ENCODE measurements at regions not wholly inside any gene's neighbourhood (a gene's known extent, or its start where the extent isn't known, plus 50 kb on each side); places are given as distances from the start of the nearest gene placed in this dataset.
"Not testable (repeated sequence)": the region's sequence is repeated elsewhere in the genome, so short reads cannot be mapped to it uniquely, and the experiment has no call there.

- H3K4me3 ChIP-seq, result no peak overlapping the region
- H3K27ac ChIP-seq, result peak overlapping the region in 2 of 10 donors; percentile 37 to 61
- peak in 4 of 8 donors; percentile 30 to 65 (median 59) for ATAC-seq
- intact Hi-C loops (cut with DNase I), result no loop called here
- no peak for DNase-seq
- no peak for TF ChIP-seq CTCF (IDR thresholded peaks at IDR 0.05)
- H3K27me3 ChIP-seq, result no peaks in the 10 kb centered on the region
- WGBS, 2 donors, result 59 to 70% methylated on average over 9 of the region's 9 CpGs
- no peaks in the 10 kb centered on the region for H3K36me3 ChIP-seq
- peaks cover 0 to 3% (median 0%) of the 10 kb centered on the region in 11 donors for H3K9me3 ChIP-seq
- H3K4me1 ChIP-seq, result peaks cover 0 to 15% (median 3%) of the 10 kb centered on the region in 9 donors
Observed at GRCh38 chr10:33052915-33053810, 95.1 kb upstream of the ITGB1 start.

DNA sequence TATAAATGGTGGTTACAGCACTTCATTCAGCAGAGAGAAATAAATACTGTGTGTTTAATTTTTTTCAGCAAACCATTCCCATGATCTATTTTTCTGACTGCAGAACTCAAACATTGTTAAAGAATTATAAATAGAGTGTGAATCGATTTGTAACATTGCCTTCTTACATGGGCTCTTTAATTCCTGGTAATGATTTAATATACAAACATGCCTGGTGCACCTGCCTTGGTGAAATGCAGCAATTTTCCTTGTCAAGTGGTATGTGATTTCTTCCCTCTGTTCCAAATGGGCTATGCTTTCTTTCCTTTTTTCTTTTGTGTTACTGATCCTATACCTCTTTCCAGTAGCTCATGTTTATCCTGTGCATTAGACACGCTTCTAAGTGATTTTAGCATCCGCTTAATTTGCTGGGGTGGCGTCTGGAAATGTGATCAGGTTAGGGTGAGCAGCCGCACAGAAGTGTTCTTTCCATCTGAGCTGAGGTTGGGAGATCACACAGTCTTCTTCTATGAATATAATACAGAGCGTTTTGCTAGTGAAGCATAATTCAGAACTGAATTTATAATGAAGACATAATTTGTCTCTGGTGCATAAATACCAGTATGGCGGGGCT lies 94.3 kb upstream of the ITGB1 start:
- Histone ChIP-seq H3K4me1 (peaks cover 0 to 15% (median 3%) of the 10 kb centered on the region in 9 donors), H3K27me3 (no peaks in the 10 kb centered on the region), H3K4me3 (no peak overlapping the region), H3K9me3 (peaks cover 0 to 3% (median 0%) of the 10 kb centered on the region in 11 donors), H3K36me3 (no peaks in the 10 kb centered on the region), H3K27ac (no peak overlapping the region)
- no peak for TF ChIP-seq CTCF (IDR thresholded peaks at IDR 0.05)
- 83 to 88% methylated on average over 7 of the region's 7 CpGs for WGBS, 2 donors
- DNase-seq (no peak), ATAC-seq (no peak)
- intact Hi-C loops (cut with DNase I), result no loop called here

- Histone ChIP-seq H3K4me1 (peaks cover 0 to 15% (median 3%) of the 10 kb centered on the region in 9 donors), H3K4me3 (peak overlapping the region in 1 of 10 donors; percentile 5)
- H3K27ac ChIP-seq; ATAC-seq; H3K36me3 ChIP-seq; H3K27me3 ChIP-seq; intact Hi-C loops (cut with DNase I); H3K9me3 ChIP-seq; DNase-seq: not testable (repeated sequence)
- WGBS, 2 donors, result 92 to 94% methylated on average over 33 of the region's 33 CpGs
Observed at GRCh38 chr10:33049963-33050920, 92.2 kb upstream of the ITGB1 start.

DNA sequence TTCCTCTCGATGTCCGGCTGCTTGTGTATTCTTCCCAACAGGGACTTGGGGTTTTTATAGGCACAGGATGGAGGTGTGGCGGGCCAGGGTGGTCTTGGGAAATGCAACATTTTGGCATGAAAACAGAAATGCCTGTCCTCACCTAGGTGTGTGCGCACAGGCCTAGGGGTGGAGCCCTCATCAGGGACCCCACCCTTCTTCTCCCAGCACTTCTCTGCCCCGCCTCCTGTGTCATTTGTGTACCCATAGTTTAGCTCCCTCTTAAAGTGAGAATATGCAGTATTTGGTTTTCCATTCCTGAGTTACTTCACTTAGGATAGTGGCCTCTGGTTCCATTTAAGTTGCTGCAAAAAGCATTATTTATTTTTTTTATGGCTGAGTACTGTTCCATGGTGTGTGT lies 90.2 kb upstream of the ITGB1 start:
- Histone ChIP-seq H3K27ac (no peak overlapping the region), H3K4me1 (peaks cover 0 to 5% (median 0%) of the 10 kb centered on the region in 9 donors), H3K36me3 (no peaks in the 10 kb centered on the region), H3K9me3 (peaks cover 0 to 3% (median 0%) of the 10 kb centered on the region in 11 donors), H3K4me3 (no peak overlapping the region), H3K27me3 (no peaks in the 10 kb centered on the region)
- ATAC-seq (no peak), DNase-seq (no peak)
- TF ChIP-seq CTCF (IDR thresholded peaks at IDR 0.05), result no peak
- WGBS, 2 donors, result 96 to 98% methylated on average over 5 of the region's 5 CpGs
- intact Hi-C loops (cut with DNase I), result no loop called here

All from heart right ventricle (tissue), 16 donors.